H9 (cell line): ENCODE measurements at regions not wholly inside any gene's neighbourhood (a gene's known extent, or its start where the extent isn't known, plus 50 kb on each side); places are given as distances from the start of the nearest gene placed in this dataset.
A peak's percentile ranks its signal among the peaks of the same experiment; 100 is the strongest.

ENCODE experiments used
- DNase-seq: peaks from one replicate; pipeline ENCODE4 v3.0.0-alpha.2; 2017
- H2AFZ ChIP-seq: one replicate; pipeline ENCODE4 v1.6.1; 2013; ENCODE audit warnings: mild to moderate bottlenecking, low read length, control low read depth, moderate library complexity
- H2AK5ac ChIP-seq: 2 replicates; pipeline ENCODE4 v1.6.1; 2013; ENCODE audit warnings: low read length, control low read depth, mixed read lengths; ENCODE audit not compliant: insufficient read length
- H2BK120ac ChIP-seq: one replicate; pipeline ENCODE4 v1.6.1; 2013; ENCODE audit warnings: low read depth, mild to moderate bottlenecking, low read length, control low read depth, inconsistent platforms; ENCODE audit not compliant: poor library complexity, severe bottlenecking
- H2BK12ac ChIP-seq: 2 replicates; pipeline ENCODE4 v1.6.1; 2013; ENCODE audit warnings: low read length, control low read depth, mixed read lengths, low read depth; ENCODE audit not compliant: insufficient read length
- H2BK15ac ChIP-seq: 2 replicates; pipeline ENCODE4 v1.6.1; 2013; ENCODE audit warnings: low read depth, low read length, control low read depth
- H2BK20ac ChIP-seq: one replicate; pipeline ENCODE4 v1.6.1; 2013; ENCODE audit warnings: low read depth, mild to moderate bottlenecking, low read length, control low read depth, inconsistent platforms; ENCODE audit not compliant: poor library complexity, severe bottlenecking
- H2BK5ac ChIP-seq: 2 replicates; pipeline ENCODE4 v1.6.1; 2013; ENCODE audit warnings: low read length, control low read depth, mixed read lengths; ENCODE audit not compliant: insufficient read length
- H3K14ac ChIP-seq: 2 replicates; pipeline ENCODE4 v1.6.1; 2013; ENCODE audit warnings: low read length, control low read depth; ENCODE audit not compliant: insufficient read depth
- H3K18ac ChIP-seq: 2 replicates; pipeline ENCODE4 v1.6.1; 2013; ENCODE audit warnings: low read depth, mild to moderate bottlenecking, mixed read lengths, low read length, control low read depth; ENCODE audit not compliant: insufficient read length
- H3K23ac ChIP-seq: 2 replicates; pipeline ENCODE4 v1.6.1; 2013; ENCODE audit warnings: low read length, control low read depth, mixed read lengths, low read depth; ENCODE audit not compliant: insufficient read length
- H3K23me2 ChIP-seq: 2 replicates; pipeline ENCODE4 v1.6.1; 2013; ENCODE audit warnings: low read depth, mild to moderate bottlenecking, mixed read lengths, low read length, control low read depth; ENCODE audit not compliant: insufficient read length, poor library complexity, severe bottlenecking
- H3K27ac ChIP-seq: 2 replicates; pipeline ENCODE4 v1.5.1; 2013; ENCODE audit warnings: low read length, control low read depth, mixed read lengths, low read depth; ENCODE audit not compliant: insufficient read length
- H3K27me3 ChIP-seq: 2 replicates; pipeline ENCODE4 v1.6.1; 2013; ENCODE audit warnings: low read length, control low read depth, inconsistent platforms; ENCODE audit not compliant: insufficient read depth
- H3K4ac ChIP-seq: 2 replicates; pipeline ENCODE4 v1.6.1; 2013; ENCODE audit warnings: low read depth, mild to moderate bottlenecking, control low read depth, inconsistent platforms, low read length, moderate library complexity
- H3K4me1 ChIP-seq: 2 replicates; pipeline ENCODE4 v1.6.1; 2013; ENCODE audit warnings: low read length, control low read depth, inconsistent platforms; ENCODE audit not compliant: insufficient read depth
- H3K4me2 ChIP-seq: 2 replicates; pipeline ENCODE4 v1.6.1; 2013; ENCODE audit warnings: low read length, control low read depth, mixed read lengths; ENCODE audit not compliant: insufficient read length, insufficient read depth
- H3K56ac ChIP-seq: 2 replicates; pipeline ENCODE4 v1.6.1; 2013; ENCODE audit warnings: low read depth, mild to moderate bottlenecking, mixed read lengths, low read length, control low read depth; ENCODE audit not compliant: insufficient read length
- H3K79me1 ChIP-seq: 2 replicates; pipeline ENCODE4 v1.6.1; 2013; ENCODE audit warnings: low read depth, mild to moderate bottlenecking, moderate library complexity, low read length, control low read depth, inconsistent platforms; ENCODE audit not compliant: insufficient read depth, poor library complexity, severe bottlenecking
- H3K79me2 ChIP-seq: 2 replicates; pipeline ENCODE4 v1.6.1; 2013; ENCODE audit warnings: low read length, control low read depth, inconsistent platforms; ENCODE audit not compliant: insufficient read depth
- H3K9ac ChIP-seq: 2 replicates; pipeline ENCODE4 v1.6.1; 2013; ENCODE audit warnings: low read length, control low read depth, mixed read lengths; ENCODE audit not compliant: insufficient read length; ENCODE audit errors: extremely low read depth
- H3K9me3 ChIP-seq: one replicate; pipeline ENCODE4 v1.6.1; 2013; ENCODE audit warnings: low read depth, low read length, inconsistent platforms; ENCODE audit not compliant: control insufficient read depth
- H3T11ph ChIP-seq: one replicate; pipeline ENCODE4 v1.6.1; 2013; ENCODE audit warnings: mild to moderate bottlenecking, low read length, control low read depth, inconsistent platforms
- H4K20me1 ChIP-seq: one replicate; pipeline ENCODE4 v1.6.1; 2013; ENCODE audit not compliant: control insufficient read depth, insufficient read length, insufficient read depth
- H4K5ac ChIP-seq: 2 replicates; pipeline ENCODE4 v1.6.1; 2013; ENCODE audit warnings: low read depth, mild to moderate bottlenecking, mixed read lengths, low read length, control low read depth; ENCODE audit not compliant: insufficient read length
- H4K8ac ChIP-seq: replicated peaks from 2 replicates; pipeline ENCODE4 v1.6.1; 2013; ENCODE audit warnings: low read length, control low read depth, mixed read lengths, low read depth; ENCODE audit not compliant: insufficient read length
- H4K91ac ChIP-seq: 2 replicates; pipeline ENCODE4 v1.6.1; 2013; ENCODE audit warnings: low read depth, mild to moderate bottlenecking, moderate library complexity, mixed read lengths, low read length, control low read depth; ENCODE audit not compliant: insufficient read length
- H3K27ac Mint-ChIP-seq, 3 experiments: 2 replicates in 2 of 3; 3 replicates in 1 of 3; pipeline ENCODE4 v1.8.0; 2020 to 2021; ENCODE audit warnings: mixed read lengths in 3 of 3, mild to moderate bottlenecking in 1 of 3, moderate library complexity in 1 of 3
- H3K27me3 Mint-ChIP-seq: 2 replicates; pipeline ENCODE4 v1.8.0; 2021; ENCODE audit warnings: low read depth, mild to moderate bottlenecking, moderate library complexity, mixed read lengths
- H3K36me3 Mint-ChIP-seq, 3 experiments: 2 replicates in 2 of 3; 3 replicates in 1 of 3; pipeline ENCODE4 v1.8.0; 2020 to 2021; ENCODE audit warnings: low read depth in 3 of 3, mixed read lengths in 3 of 3; ENCODE audit not compliant: insufficient read depth in 1 of 3
- H3K4me1 Mint-ChIP-seq, 2 experiments: 2 replicates each; pipeline ENCODE4 v1.8.0; 2020; ENCODE audit warnings: mixed read lengths in 2 of 2
- H3K4me3 Mint-ChIP-seq, 2 experiments: 2 replicates in 1 of 2; 3 replicates in 1 of 2; pipeline ENCODE4 v1.8.0; 2020 to 2021; ENCODE audit warnings: mild to moderate bottlenecking in 2 of 2, mixed read lengths in 2 of 2, moderate library complexity in 1 of 2
- H3K9me3 Mint-ChIP-seq, 2 experiments: 2 replicates in 1 of 2; 3 replicates in 1 of 2; pipeline ENCODE4 v1.8.0; 2020; ENCODE audit warnings: mild to moderate bottlenecking in 2 of 2, mixed read lengths in 2 of 2, moderate library complexity in 1 of 2
- WGBS: extraction: QIAGEN DNeasy Blood & Tissue Kit; methylation state at CpG from one replicate; pipeline ENCODE4 v1.1.7; 2013; ENCODE audit warnings: missing lambda C conversion rate, low lambda C conversion rate, mixed read lengths; ENCODE audit not compliant: insufficient read length; ENCODE audit errors: extremely low coverage; 5-methylcytosine and 5-hydroxymethylcytosine counted together
- TF ChIP-seq, protein P1 (sequence below): fragments of 200-600 bp; sonication (generic); conservative IDR thresholded peaks from 3 replicates; pipeline ENCODE4 v1.8.0; 2021; ENCODE audit warnings: antibody characterized with exemption, mild to moderate bottlenecking

DNA sequence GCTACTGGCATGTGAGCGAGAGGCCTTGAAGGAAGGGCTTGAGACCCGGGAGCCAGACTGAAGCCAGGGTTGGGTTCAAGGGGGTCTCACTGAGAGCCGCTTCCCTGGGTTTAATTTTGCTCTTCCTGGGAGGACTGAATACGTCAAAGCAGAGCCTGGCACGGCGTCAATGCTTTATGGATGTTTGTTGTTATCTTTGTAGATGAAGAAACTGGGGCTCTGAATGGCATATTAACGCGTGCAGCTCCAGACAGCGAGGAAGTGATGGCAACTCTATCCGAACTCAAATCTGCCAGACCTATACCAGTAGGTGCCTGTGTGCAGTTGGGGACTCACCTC is 152.8 kb upstream of the PARP11 start:
- TF ChIP-seq, protein P1, sequence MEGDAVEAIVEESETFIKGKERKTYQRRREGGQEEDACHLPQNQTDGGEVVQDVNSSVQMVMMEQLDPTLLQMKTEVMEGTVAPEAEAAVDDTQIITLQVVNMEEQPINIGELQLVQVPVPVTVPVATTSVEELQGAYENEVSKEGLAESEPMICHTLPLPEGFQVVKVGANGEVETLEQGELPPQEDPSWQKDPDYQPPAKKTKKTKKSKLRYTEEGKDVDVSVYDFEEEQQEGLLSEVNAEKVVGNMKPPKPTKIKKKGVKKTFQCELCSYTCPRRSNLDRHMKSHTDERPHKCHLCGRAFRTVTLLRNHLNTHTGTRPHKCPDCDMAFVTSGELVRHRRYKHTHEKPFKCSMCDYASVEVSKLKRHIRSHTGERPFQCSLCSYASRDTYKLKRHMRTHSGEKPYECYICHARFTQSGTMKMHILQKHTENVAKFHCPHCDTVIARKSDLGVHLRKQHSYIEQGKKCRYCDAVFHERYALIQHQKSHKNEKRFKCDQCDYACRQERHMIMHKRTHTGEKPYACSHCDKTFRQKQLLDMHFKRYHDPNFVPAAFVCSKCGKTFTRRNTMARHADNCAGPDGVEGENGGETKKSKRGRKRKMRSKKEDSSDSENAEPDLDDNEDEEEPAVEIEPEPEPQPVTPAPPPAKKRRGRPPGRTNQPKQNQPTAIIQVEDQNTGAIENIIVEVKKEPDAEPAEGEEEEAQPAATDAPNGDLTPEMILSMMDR, result no peak
- H2BK20ac ChIP-seq, result no peak overlapping the region
- no peak overlapping the region for H4K91ac ChIP-seq
- H3K23ac ChIP-seq, result no peak overlapping the region
- H3K79me1 ChIP-seq, result no peaks in the 10 kb centered on the region
- H3K56ac ChIP-seq, result no peak overlapping the region
- no peaks in the 10 kb centered on the region for H3K27me3 ChIP-seq
- DNase-seq, result no peak
- no peak overlapping the region for H3K4ac ChIP-seq
- H3K18ac ChIP-seq, result peak overlapping the region; percentile 68
- H3K79me2 ChIP-seq, result no peaks in the 10 kb centered on the region
- Mint-ChIP-seq H3K4me1 (peaks cover 78 to 80% of the 10 kb centered on the region in 2 experiments), H3K27me3 (peaks cover 13% of the 10 kb centered on the region), H3K27ac (peak overlapping the region; percentile 98 to 99 (median 99)), H3K9me3 (peaks cover 0 to 6% of the 10 kb centered on the region in 2 experiments; a peak in 2 of 5 replicates), H3K4me3 (peak overlapping the region; percentile 56 to 70), H3K36me3 (no peaks in the 10 kb centered on the region; a peak in 1 of 7 replicates)
- H3K23me2 ChIP-seq, result peaks cover 12% of the 10 kb centered on the region
- H4K20me1 ChIP-seq, result no peaks in the 10 kb centered on the region
- H3K9ac ChIP-seq, result peak overlapping the region; percentile 44
- peak overlapping the region; percentile 13 for H2BK12ac ChIP-seq
- no peak overlapping the region for H3T11ph ChIP-seq
- no peak overlapping the region for H4K8ac ChIP-seq
- no peak overlapping the region for H2BK15ac ChIP-seq
- no peak overlapping the region for H2AK5ac ChIP-seq
- no peak overlapping the region for H2AFZ ChIP-seq
- no peak overlapping the region for H2BK5ac ChIP-seq
- peak overlapping the region; percentile 15 for H4K5ac ChIP-seq
- H3K14ac ChIP-seq, result peak overlapping the region; percentile 67
- H3K27ac ChIP-seq, result peak overlapping the region; percentile 90
- peak overlapping the region; percentile 65 for H3K4me2 ChIP-seq
- no CpG with 5 or more reads among the region's 10 CpGs for WGBS
- no peaks in the 10 kb centered on the region for H3K9me3 ChIP-seq
- peaks cover 15% of the 10 kb centered on the region for H3K4me1 ChIP-seq
- H2BK120ac ChIP-seq, result no peak overlapping the region
